ENCODE measurements at regions not wholly inside any gene's neighbourhood (a gene's known extent, or its start where the extent isn't known, plus 50 kb on each side); places are given as distances from the start of the nearest gene placed in this dataset.

DNA sequence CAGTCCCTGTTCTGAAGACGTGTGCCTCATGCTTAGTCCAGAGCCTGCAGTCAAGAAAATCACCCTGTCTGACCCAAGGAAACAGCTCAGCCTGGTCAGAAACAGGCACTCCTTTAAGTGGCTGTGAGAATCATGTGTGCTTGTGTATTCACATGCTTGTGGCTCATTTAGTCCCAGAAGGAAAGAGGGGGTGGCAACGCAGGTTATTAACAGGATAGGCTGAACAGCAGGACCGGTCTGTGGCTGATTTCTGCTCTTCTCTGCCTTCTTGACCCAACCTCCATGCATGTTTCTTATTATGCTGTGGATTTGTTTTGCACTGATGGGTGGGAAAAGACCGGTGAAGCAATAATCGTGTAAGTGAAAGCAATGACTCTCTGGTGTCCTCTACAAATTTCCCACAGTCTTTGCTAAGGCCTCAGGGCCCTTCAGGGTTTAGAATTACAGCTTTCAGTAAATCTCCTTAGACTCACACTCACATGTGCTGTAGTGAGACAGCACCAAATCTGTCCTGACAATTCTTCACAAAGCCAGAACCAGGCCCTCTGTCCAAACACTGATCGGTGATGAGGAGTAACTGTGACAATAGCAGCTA is 288.1 kb downstream of the ETS1 start:
- no peak overlapping the region; the same call in 1 of the 2 replicates for H3K27ac ChIP-seq (ENCODE audit: insufficient read depth, low read length)
- no peaks in the 10 kb centered on the region for H4K20me1 ChIP-seq (ENCODE audit: insufficient read depth, low read length)
- H3K4ac ChIP-seq (ENCODE audit: low read depth, low read length) = peak overlapping the region; percentile 28; the same call in 1 of the 2 replicates
- no peak overlapping the region for H2AFZ ChIP-seq (replicated peaks; ENCODE audit: low read length, poor library complexity)
- H2AK9ac ChIP-seq (replicated peaks; ENCODE audit: low read depth, low read length, poor library complexity) = no peak overlapping the region
- WGBS, 2 experiments (ENCODE audit: extremely low coverage in 2 of 2, insufficient read length in 1 of 2) = 100% methylated on average over 1 of the region's 6 CpGs; no CpG with 5 or more reads in 1 of the 2 experiments
- peak overlapping the region; percentile 38 for H3K14ac ChIP-seq (replicated peaks; ENCODE audit: low read depth, low read length)
- no peak overlapping the region; a peak in 1 of 4 replicates for H4K8ac ChIP-seq (ENCODE audit: low read depth in 2 of 2, low read length in 2 of 2)
- no peak overlapping the region; the same call in 1 of the 2 replicates for H3K4me2 ChIP-seq (ENCODE audit: low read depth, low read length)
- no peaks in the 10 kb centered on the region for H3K9me3 ChIP-seq (ENCODE audit: control insufficient read depth, insufficient read depth, low read length)
- no peaks in the 10 kb centered on the region for H3K9me1 ChIP-seq (ENCODE audit: insufficient read depth, low read length)
- H2BK20ac ChIP-seq (ENCODE audit: low read depth, low read length) = no peak overlapping the region
- no peak overlapping the region for H3K4me3 ChIP-seq (ENCODE audit: insufficient read depth, low read depth, low read length)
- no TSS peak for BruUV-seq (replicated peaks)
- no peak overlapping the region for H4K5ac ChIP-seq (ENCODE audit: low read depth, low read length)
- in situ Hi-C loops (cut with MboI; ENCODE audit: low sequenced_read_pairs) (no loop called here), dilution Hi-C loops (cut with HindIII; ENCODE audit: low sequenced_read_pairs, unreplicated experiment) (no loop called here), intact Hi-C loops (cut with micrococcal nuclease) (no loop called here)
- ChIA-PET POLR2A (ENCODE audit: unreplicated experiment) (no interaction called here), CTCF (interaction anchor here (0.6 kb wide), 1 partner anchor 168 kb away, joined by 3 read pairs; no protein-coding TSS in a partner anchor)
- H3K27me3 ChIP-seq (ENCODE audit: control insufficient read depth, insufficient read depth, low read length) = no peaks in the 10 kb centered on the region
- H3K23ac ChIP-seq (ENCODE audit: low read depth, low read length) = 0 out of 2 replicates have a peak overlapping the region, but pooled peaks have one; percentile 29
- H3K18ac ChIP-seq (ENCODE audit: low read depth, low read length) = 0 out of 2 replicates have a peak overlapping the region, but pooled peaks have one; percentile 39
- no peaks in the 10 kb centered on the region for H3K36me3 ChIP-seq (ENCODE audit: control insufficient read depth, insufficient read depth, low read length)
- H3K56ac ChIP-seq (ENCODE audit: extremely low read depth, insufficient read depth, low read length) = no peak overlapping the region
- peak; percentile 80 for DNase-seq
- peak; percentile 35; the same call in 1 of the 2 replicates for ATAC-seq (ENCODE audit: low read depth)
- no peak overlapping the region for H4K91ac ChIP-seq (ENCODE audit: insufficient read depth, low read depth, low read length)
- no peak overlapping the region for H3K9ac ChIP-seq (ENCODE audit: low read depth, low read length)
- TF ChIP-seq CTCF (conservative IDR thresholded peaks at IDR 0.05; ENCODE audit: low read depth, low read length) (no peak), CEBPB (IDR thresholded peaks at IDR 0.05; ENCODE audit: low read depth, low read length) (peak; percentile 71), FOS (IDR thresholded peaks at IDR 0.05; ENCODE audit: low read depth, low read length) (no peak)
- peak overlapping the region; percentile 31; the same call in 1 of the 2 replicates for H2AK5ac ChIP-seq (ENCODE audit: low read depth, low read length)
- H2BK5ac ChIP-seq (ENCODE audit: low read depth, low read length, poor library complexity, severe bottlenecking) = no peak overlapping the region
- H2BK15ac ChIP-seq (ENCODE audit: low read depth, low read length) = peak overlapping the region; percentile 57; the same call in 2 of the 3 replicates
- no peaks in the 10 kb centered on the region for H3K79me1 ChIP-seq (ENCODE audit: low read depth in 1 of 2, low read length in 2 of 2)
- H3K4me1 ChIP-seq (ENCODE audit: control insufficient read depth, insufficient read depth, low read length) = peaks cover 13% of the 10 kb centered on the region
- H2BK120ac ChIP-seq (ENCODE audit: low read depth, low read length) = 0 out of 2 replicates have a peak overlapping the region, but pooled peaks have one; percentile 8
